H1 (cell line): ENCODE measurements at regions not wholly inside any gene's neighbourhood (a gene's known extent, or its start where the extent isn't known, plus 50 kb on each side); places are given as distances from the start of the nearest gene placed in this dataset.

Experiments used
- CBX5 ChIP-seq: fragments of 300-800, 300-1000 bp; sonication (generic); IDR thresholded peaks from 2 replicates; pipeline ENCODE4 v1.7.1; 2016; ENCODE audit warnings: antibody characterized with exemption, low read length, low read depth
- CBX8 ChIP-seq: fragments of 300-800, 300-1000 bp; sonication (generic); IDR thresholded peaks from 2 replicates; pipeline ENCODE4 v1.7.1; 2016; ENCODE audit warnings: low read depth, low read length, borderline replicate concordance
- RFX5 ChIP-seq: IDR thresholded peaks from 2 replicates; pipeline ENCODE4 v1.6.1; 2011; ENCODE audit warnings: low read depth, low read length, improper control_type of control experiment, borderline replicate concordance
- SIX5 ChIP-seq: IDR thresholded peaks from 2 replicates; pipeline ENCODE4 v1.6.1; 2011; ENCODE audit warnings: mild to moderate bottlenecking, low read depth, low read length
- SP4 ChIP-seq: IDR thresholded peaks from 2 replicates; pipeline ENCODE4 v1.6.1; 2012; ENCODE audit warnings: low read length, inconsistent platforms
- SRF ChIP-seq: IDR thresholded peaks from 2 replicates; pipeline ENCODE4 v1.6.1; 2011; ENCODE audit warnings: mild to moderate bottlenecking, low read depth, low read length, moderate library complexity
- SUZ12 ChIP-seq: fragments of 200-600 bp; sonication (generic); IDR thresholded peaks from 2 replicates; pipeline ENCODE4 v1.6.1; 2012; ENCODE audit warnings: mild to moderate bottlenecking, inconsistent platforms, low read length, moderate library complexity, mixed read lengths
- TF ChIP-seq, protein P1 (sequence below): fragments of 300-600 bp; sonication (generic); IDR thresholded peaks from 2 replicates; pipeline ENCODE4 v1.7.1; 2012; ENCODE audit warnings: low read length, moderate library complexity, mild to moderate bottlenecking, inconsistent platforms; ENCODE audit not compliant: insufficient replicate concordance
- TF ChIP-seq, protein P2 (sequence below): IDR thresholded peaks from 2 replicates; pipeline ENCODE4 v1.6.1; 2012; ENCODE audit warnings: inconsistent platforms
- TF ChIP-seq, protein P3 (sequence below), 3 experiments: IDR thresholded peaks; 1 replicate in 2 of 3; 2 replicates in 1 of 3; pipeline versions ENCODE4 v1.5.1 to v1.6.1; 2011; ENCODE audit warnings: low read length in 3 of 3, mild to moderate bottlenecking in 3 of 3, inconsistent platforms in 2 of 3, low read depth in 1 of 3, moderate library complexity in 1 of 3; ENCODE audit not compliant: insufficient read depth in 1 of 3; ENCODE audit errors: control extremely low read depth in 1 of 3

DNA sequence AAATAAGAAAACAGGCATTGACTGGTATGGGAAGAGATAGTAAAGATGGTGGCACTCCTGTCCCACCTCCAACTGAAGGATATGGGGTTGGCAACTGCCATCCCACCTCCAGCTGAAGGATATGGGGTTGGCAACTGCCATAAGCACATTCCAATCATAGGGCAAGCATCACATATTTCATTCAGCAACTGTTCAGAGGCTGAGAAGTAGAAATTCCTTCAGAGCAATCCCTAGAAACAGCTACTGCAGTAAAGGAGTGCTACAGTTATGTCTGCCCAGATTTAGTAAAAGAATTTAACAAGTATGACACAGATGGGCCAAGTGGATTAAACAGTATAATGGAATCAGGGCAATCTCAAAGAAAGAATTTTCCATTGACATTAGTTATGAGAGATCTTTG lies 156.8 kb downstream of the IMPG2 start (continued):
- TF ChIP-seq, protein P1, sequence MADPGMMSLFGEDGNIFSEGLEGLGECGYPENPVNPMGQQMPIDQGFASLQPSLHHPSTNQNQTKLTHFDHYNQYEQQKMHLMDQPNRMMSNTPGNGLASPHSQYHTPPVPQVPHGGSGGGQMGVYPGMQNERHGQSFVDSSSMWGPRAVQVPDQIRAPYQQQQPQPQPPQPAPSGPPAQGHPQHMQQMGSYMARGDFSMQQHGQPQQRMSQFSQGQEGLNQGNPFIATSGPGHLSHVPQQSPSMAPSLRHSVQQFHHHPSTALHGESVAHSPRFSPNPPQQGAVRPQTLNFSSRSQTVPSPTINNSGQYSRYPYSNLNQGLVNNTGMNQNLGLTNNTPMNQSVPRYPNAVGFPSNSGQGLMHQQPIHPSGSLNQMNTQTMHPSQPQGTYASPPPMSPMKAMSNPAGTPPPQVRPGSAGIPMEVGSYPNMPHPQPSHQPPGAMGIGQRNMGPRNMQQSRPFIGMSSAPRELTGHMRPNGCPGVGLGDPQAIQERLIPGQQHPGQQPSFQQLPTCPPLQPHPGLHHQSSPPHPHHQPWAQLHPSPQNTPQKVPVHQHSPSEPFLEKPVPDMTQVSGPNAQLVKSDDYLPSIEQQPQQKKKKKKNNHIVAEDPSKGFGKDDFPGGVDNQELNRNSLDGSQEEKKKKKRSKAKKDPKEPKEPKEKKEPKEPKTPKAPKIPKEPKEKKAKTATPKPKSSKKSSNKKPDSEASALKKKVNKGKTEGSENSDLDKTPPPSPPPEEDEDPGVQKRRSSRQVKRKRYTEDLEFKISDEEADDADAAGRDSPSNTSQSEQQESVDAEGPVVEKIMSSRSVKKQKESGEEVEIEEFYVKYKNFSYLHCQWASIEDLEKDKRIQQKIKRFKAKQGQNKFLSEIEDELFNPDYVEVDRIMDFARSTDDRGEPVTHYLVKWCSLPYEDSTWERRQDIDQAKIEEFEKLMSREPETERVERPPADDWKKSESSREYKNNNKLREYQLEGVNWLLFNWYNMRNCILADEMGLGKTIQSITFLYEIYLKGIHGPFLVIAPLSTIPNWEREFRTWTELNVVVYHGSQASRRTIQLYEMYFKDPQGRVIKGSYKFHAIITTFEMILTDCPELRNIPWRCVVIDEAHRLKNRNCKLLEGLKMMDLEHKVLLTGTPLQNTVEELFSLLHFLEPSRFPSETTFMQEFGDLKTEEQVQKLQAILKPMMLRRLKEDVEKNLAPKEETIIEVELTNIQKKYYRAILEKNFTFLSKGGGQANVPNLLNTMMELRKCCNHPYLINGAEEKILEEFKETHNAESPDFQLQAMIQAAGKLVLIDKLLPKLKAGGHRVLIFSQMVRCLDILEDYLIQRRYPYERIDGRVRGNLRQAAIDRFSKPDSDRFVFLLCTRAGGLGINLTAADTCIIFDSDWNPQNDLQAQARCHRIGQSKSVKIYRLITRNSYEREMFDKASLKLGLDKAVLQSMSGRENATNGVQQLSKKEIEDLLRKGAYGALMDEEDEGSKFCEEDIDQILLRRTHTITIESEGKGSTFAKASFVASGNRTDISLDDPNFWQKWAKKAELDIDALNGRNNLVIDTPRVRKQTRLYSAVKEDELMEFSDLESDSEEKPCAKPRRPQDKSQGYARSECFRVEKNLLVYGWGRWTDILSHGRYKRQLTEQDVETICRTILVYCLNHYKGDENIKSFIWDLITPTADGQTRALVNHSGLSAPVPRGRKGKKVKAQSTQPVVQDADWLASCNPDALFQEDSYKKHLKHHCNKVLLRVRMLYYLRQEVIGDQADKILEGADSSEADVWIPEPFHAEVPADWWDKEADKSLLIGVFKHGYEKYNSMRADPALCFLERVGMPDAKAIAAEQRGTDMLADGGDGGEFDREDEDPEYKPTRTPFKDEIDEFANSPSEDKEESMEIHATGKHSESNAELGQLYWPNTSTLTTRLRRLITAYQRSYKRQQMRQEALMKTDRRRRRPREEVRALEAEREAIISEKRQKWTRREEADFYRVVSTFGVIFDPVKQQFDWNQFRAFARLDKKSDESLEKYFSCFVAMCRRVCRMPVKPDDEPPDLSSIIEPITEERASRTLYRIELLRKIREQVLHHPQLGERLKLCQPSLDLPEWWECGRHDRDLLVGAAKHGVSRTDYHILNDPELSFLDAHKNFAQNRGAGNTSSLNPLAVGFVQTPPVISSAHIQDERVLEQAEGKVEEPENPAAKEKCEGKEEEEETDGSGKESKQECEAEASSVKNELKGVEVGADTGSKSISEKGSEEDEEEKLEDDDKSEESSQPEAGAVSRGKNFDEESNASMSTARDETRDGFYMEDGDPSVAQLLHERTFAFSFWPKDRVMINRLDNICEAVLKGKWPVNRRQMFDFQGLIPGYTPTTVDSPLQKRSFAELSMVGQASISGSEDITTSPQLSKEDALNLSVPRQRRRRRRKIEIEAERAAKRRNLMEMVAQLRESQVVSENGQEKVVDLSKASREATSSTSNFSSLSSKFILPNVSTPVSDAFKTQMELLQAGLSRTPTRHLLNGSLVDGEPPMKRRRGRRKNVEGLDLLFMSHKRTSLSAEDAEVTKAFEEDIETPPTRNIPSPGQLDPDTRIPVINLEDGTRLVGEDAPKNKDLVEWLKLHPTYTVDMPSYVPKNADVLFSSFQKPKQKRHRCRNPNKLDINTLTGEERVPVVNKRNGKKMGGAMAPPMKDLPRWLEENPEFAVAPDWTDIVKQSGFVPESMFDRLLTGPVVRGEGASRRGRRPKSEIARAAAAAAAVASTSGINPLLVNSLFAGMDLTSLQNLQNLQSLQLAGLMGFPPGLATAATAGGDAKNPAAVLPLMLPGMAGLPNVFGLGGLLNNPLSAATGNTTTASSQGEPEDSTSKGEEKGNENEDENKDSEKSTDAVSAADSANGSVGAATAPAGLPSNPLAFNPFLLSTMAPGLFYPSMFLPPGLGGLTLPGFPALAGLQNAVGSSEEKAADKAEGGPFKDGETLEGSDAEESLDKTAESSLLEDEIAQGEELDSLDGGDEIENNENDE, result no peak
- TF ChIP-seq, protein P2, sequence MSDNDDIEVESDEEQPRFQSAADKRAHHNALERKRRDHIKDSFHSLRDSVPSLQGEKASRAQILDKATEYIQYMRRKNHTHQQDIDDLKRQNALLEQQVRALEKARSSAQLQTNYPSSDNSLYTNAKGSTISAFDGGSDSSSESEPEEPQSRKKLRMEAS, result no peak
- TF ChIP-seq, protein P3, sequence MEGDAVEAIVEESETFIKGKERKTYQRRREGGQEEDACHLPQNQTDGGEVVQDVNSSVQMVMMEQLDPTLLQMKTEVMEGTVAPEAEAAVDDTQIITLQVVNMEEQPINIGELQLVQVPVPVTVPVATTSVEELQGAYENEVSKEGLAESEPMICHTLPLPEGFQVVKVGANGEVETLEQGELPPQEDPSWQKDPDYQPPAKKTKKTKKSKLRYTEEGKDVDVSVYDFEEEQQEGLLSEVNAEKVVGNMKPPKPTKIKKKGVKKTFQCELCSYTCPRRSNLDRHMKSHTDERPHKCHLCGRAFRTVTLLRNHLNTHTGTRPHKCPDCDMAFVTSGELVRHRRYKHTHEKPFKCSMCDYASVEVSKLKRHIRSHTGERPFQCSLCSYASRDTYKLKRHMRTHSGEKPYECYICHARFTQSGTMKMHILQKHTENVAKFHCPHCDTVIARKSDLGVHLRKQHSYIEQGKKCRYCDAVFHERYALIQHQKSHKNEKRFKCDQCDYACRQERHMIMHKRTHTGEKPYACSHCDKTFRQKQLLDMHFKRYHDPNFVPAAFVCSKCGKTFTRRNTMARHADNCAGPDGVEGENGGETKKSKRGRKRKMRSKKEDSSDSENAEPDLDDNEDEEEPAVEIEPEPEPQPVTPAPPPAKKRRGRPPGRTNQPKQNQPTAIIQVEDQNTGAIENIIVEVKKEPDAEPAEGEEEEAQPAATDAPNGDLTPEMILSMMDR (IDR thresholded peaks at IDR 0.05; ENCODE audit: control extremely low read depth in 1 of 3, insufficient read depth in 1 of 3, low read depth in 1 of 3, low read length in 3 of 3), result no peak
- TF ChIP-seq SRF (no peak), RFX5 (no peak), CBX8 (no peak), SP4 (no peak), SUZ12 (no peak), CBX5 (no peak), SIX5 (no peak)
